ENCODE measurements at regions not wholly inside any gene's neighbourhood (a gene's known extent, or its start where the extent isn't known, plus 50 kb on each side); places are given as distances from the start of the nearest gene placed in this dataset.
"Not testable (repeated sequence)": the region's sequence is repeated elsewhere in the genome, so short reads cannot be mapped to it uniquely, and the experiment has no call there.

DNA sequence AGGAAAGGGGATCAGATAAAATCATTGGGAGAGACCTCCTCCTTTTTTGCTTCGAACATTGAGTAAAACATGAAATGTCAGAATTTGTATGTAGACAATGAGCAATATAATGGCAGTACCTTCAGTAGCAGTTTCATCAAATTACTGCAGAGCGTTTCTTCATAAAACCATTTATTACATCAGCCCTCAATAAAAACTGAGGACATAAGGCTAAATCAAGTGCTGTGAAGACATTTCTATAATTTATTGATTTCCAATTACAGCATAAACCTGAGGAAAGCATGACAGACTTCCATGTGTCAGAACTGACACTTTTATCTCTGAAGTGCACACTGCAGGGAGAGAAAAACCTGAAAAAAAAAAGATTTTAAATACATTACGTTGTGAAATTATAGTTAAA, 172.6 kb upstream of the ZNF804B start:
- WGBS, 2 donors: 71 to 80% methylated on average over 3 of the region's 3 CpGs
- Histone ChIP-seq H3K4me1 (no peaks in the 10 kb centered on the region), H3K36me3 (no peaks in the 10 kb centered on the region), H3K4me3 (no peak overlapping the region), H3K27me3 (no peaks in the 10 kb centered on the region), H3K27ac (no peak overlapping the region), H3K9me3 (peaks cover 0 to 6% (median 0%) of the 10 kb centered on the region in 4 donors)
- TF ChIP-seq CTCF (IDR thresholded peaks at IDR 0.05) (no peak), POLR2A (IDR thresholded peaks at IDR 0.05) (no peak), EP300 (IDR thresholded peaks at IDR 0.05) (no peak)
- DNase-seq (ENCODE audit: low spot score in 2 of 2): no peak

- DNase-seq (ENCODE audit: low spot score in 2 of 2): no peak
- H3K9me3 ChIP-seq: no peaks in the 10 kb centered on the region
- H3K27ac ChIP-seq: no peak overlapping the region
- no peaks in the 10 kb centered on the region for H3K27me3 ChIP-seq
- TF ChIP-seq EP300 (IDR thresholded peaks at IDR 0.05) (no peak), CTCF (IDR thresholded peaks at IDR 0.05) (no peak), POLR2A (IDR thresholded peaks at IDR 0.05) (no peak)
- no peaks in the 10 kb centered on the region for H3K36me3 ChIP-seq
- no peaks in the 10 kb centered on the region for H3K4me1 ChIP-seq
- H3K4me3 ChIP-seq: no peak overlapping the region
- WGBS, 2 donors: 75 to 82% methylated on average over 3 of the region's 3 CpGs
Measured at GRCh38 chr7:88586219-88586618, 173.3 kb upstream of the ZNF804B start.

GRCh38 chr7:88576720-88577119, 182.8 kb upstream of the ZNF804B start:
- Histone ChIP-seq H3K36me3 (no peaks in the 10 kb centered on the region), H3K4me1 (no peaks in the 10 kb centered on the region), H3K9me3 (no peaks in the 10 kb centered on the region), H3K4me3 (no peak overlapping the region), H3K27me3 (no peaks in the 10 kb centered on the region), H3K27ac (no peak overlapping the region)
- no peak for TF ChIP-seq POLR2A (IDR thresholded peaks at IDR 0.05)
- TF ChIP-seq EP300 (IDR thresholded peaks at IDR 0.05): no peak
- no peak for TF ChIP-seq CTCF (IDR thresholded peaks at IDR 0.05)
- no peak for DNase-seq (ENCODE audit: low spot score in 2 of 2)
- 53 to 64% methylated on average over 2 of the region's 2 CpGs for WGBS, 2 donors

GRCh38 chr7:88566162-88566729, 193.3 kb upstream of the ZNF804B start:
- no peaks in the 10 kb centered on the region for H3K27me3 ChIP-seq
- H3K36me3 ChIP-seq: no peaks in the 10 kb centered on the region
- H3K4me3 ChIP-seq: no peak overlapping the region
- TF ChIP-seq CTCF (IDR thresholded peaks at IDR 0.05): no peak
- no peak for TF ChIP-seq POLR2A (IDR thresholded peaks at IDR 0.05)
- no peak for TF ChIP-seq EP300 (IDR thresholded peaks at IDR 0.05)
- H3K9me3 ChIP-seq: no peaks in the 10 kb centered on the region
- WGBS, 2 donors: 78 to 82% methylated on average over 6 of the region's 6 CpGs
- H3K27ac ChIP-seq: no peak overlapping the region
- peaks cover 0 to 4% (median 0%) of the 10 kb centered on the region in 4 donors for H3K4me1 ChIP-seq
- DNase-seq (ENCODE audit: low spot score in 2 of 2): no peak

- Histone ChIP-seq H3K27ac (no peak overlapping the region), H3K4me1 (peaks cover 0 to 4% (median 0%) of the 10 kb centered on the region in 4 donors), H3K9me3 (no peaks in the 10 kb centered on the region), H3K27me3 (no peaks in the 10 kb centered on the region), H3K36me3 (no peaks in the 10 kb centered on the region), H3K4me3 (no peak overlapping the region)
- TF ChIP-seq CTCF (IDR thresholded peaks at IDR 0.05) (no peak), EP300 (IDR thresholded peaks at IDR 0.05) (no peak), POLR2A (IDR thresholded peaks at IDR 0.05) (no peak)
- no peak for DNase-seq (ENCODE audit: low spot score in 2 of 2)
- WGBS, 2 donors: 96% methylated on average over 9 of the region's 9 CpGs
Measured at GRCh38 chr7:88565401-88565800, 194.1 kb upstream of the ZNF804B start.

- H3K4me1 ChIP-seq; DNase-seq (ENCODE audit: low spot score in 2 of 2); H3K9me3 ChIP-seq; H3K27me3 ChIP-seq; H3K36me3 ChIP-seq; H3K4me3 ChIP-seq; H3K27ac ChIP-seq: not testable (repeated sequence)
- 90 to 97% methylated on average over 16 to 17 of the region's 17 CpGs for WGBS, 2 donors
Measured at GRCh38 chr7:88556441-88556840, 203.1 kb upstream of the ZNF804B start.

- not testable (repeated sequence) for H3K9me3 ChIP-seq; H3K4me3 ChIP-seq; H3K27ac ChIP-seq; H3K27me3 ChIP-seq; DNase-seq (ENCODE audit: low spot score in 2 of 2); H3K4me1 ChIP-seq; H3K36me3 ChIP-seq
- 93 to 94% methylated on average over 4 of the region's 4 CpGs for WGBS, 2 donors
Measured at GRCh38 chr7:88554847-88555246, 204.7 kb upstream of the ZNF804B start.

Data from tibial nerve (tissue), 4 donors.